HG03442 (cell line): ENCODE measurements at regions not wholly inside any gene's neighbourhood (a gene's known extent, or its start where the extent isn't known, plus 50 kb on each side); places are given as distances from the start of the nearest gene placed in this dataset.
"Not testable (repeated sequence)": the region's sequence is repeated elsewhere in the genome, so short reads cannot be mapped to it uniquely, and the experiment has no call there.

Source experiments
- ATAC-seq: cut with Tn5 transposase; IDR thresholded peaks from one replicate; pipeline ENCODE4 v1.9.1; 2021; ENCODE audit warnings: mild to moderate bottlenecking, moderate library complexity; ENCODE audit not compliant: unreplicated experiment

GRCh38 chr6:62889240-62889639, 322.0 kb upstream of the FKBP1C start:
- no peak for ATAC-seq

- no peak for ATAC-seq
Observed at GRCh38 chr6:62891065-62891647, 320.1 kb upstream of the FKBP1C start.

GRCh38 chr6:62894114-62894513, 317.2 kb upstream of the FKBP1C start:
- no peak for ATAC-seq

DNA sequence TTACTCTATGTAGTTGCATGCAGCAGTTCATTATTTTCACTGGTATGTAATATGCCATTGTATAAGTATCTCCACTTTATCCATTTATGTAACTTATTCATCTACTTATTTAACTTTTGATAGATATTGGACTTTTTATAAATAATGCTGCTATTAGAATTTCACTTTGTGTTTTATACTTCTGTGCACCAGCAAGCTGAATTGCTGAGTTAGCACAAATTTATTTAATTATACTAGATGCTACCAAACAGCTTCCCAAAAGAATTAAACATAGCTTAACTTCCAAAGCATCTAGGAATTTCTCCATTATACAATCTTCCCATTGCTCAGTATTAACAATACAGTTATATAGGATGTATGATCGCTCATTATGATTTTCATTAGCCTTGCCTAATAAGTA, 308.0 kb upstream of the FKBP1C start:
- no peak for ATAC-seq

- no peak for ATAC-seq
Observed at GRCh38 chr6:62904687-62905086, 306.6 kb upstream of the FKBP1C start.

DNA sequence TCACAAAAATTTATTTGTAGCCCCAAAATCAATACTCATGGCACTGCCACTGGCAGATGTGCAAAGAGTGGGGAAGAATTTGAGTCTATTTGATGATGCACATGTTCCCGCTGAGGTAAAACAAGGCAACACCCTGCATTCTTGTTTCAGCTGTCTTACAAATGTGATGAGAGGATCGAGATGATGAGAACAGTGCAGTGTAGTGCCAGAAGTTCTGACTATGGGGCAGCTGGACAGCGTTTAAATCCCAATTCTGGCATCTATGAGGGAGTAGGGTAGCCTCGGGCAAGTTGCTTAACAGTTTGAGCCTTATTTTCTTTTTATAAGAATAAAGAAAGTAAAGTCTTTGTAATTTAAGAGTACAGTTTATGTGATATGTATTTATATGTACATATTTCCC, 296.7 kb upstream of the FKBP1C start:
- no peak for ATAC-seq

DNA sequence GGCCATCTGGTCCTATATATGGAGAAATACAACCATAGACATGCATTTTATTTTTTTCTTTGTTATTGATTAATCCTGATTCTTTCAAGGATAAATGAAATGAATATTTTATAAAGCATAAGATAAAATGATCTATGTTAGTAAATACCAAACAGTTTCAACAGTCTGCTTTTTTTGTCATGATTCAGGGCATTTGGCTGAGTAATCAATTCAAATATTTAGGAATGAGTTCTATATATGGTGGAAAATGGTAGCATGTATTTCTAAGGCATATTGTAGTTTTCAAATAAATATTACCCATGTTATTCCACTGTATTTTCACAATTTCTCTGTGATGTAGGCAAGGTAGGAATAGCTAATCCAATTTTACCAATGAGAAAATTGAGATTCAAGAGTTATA, 287.5 kb upstream of the FKBP1C start:
- no peak for ATAC-seq

DNA sequence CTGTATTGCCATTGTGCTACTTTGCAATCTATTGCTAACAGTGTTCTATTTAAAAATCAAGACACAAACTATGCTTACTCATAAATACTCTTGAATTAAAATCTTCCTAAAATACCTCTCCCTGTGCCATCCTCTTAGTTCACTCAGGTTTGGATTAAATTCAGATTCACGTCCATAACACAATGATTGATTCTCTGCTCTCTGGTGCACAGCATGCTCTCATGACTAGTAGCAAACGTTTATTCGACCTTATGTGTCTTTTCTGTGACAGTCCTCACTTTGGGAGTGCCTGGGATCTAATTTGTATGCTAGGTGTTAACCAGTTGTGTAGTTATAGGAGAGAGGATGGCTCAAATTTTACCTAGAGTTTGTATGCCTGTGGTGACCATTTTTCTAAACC, 270.4 kb upstream of the FKBP1C start:
- no peak for ATAC-seq

- ATAC-seq: no peak
Observed at GRCh38 chr6:62942000-62942399, 269.3 kb upstream of the FKBP1C start.

- ATAC-seq: no peak
Observed at GRCh38 chr6:62968834-62969233, 242.4 kb upstream of the FKBP1C start.

DNA sequence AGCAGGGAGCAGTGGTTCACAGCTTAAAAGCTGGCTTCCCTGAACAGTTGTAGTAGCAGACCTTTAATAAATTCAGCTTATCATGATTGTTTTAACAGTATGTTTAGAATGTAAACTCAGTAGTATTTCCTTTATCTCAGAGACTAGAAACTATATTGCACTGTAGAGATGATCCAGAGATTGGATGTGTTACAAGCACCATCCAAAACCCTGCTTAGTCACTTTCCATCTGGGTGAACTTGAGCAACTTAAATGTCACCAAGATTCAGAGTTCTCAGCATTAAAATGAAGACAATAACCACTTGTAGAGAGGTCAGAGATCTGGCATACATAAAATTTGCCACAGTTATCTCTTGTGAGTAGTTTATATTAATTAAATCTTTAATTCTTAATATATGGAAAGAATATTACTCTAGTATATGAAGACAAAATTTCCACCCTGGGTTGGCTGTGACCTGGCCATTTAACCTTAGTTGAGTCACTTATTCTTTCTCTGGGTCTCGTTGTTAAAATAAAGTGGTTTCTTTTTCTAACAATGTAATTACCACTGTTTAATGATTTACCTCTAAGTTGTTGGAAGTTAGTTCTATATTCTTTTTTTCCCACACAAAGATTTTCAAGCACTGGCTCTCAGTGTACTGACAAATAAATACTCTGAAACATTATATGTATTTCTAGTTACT, 239.2 kb upstream of the FKBP1C start:
- no peak for ATAC-seq

GRCh38 chr6:62974452-62974851, 236.8 kb upstream of the FKBP1C start:
- ATAC-seq: peak; percentile 60

GRCh38 chr6:62976566-62976965, 234.7 kb upstream of the FKBP1C start:
- no peak for ATAC-seq

DNA sequence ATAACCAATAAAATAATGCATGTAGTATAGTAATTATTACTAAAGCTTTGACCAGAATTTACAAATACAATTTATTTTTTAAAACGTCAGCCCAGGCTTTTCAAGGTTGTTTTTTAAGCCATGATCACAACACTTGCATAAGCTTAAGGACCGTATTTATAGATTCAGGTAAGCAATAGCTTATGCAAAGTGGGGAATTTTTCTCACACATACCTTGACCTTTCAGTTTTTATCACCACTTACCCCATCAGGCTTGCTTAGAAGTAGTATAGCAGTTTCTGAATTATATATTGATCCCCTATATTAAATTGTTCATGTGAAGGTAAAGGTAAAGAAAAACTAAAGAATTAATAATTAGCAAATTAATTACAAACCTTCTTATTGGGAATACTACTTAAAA, 232.3 kb upstream of the FKBP1C start:
- ATAC-seq: no peak

DNA sequence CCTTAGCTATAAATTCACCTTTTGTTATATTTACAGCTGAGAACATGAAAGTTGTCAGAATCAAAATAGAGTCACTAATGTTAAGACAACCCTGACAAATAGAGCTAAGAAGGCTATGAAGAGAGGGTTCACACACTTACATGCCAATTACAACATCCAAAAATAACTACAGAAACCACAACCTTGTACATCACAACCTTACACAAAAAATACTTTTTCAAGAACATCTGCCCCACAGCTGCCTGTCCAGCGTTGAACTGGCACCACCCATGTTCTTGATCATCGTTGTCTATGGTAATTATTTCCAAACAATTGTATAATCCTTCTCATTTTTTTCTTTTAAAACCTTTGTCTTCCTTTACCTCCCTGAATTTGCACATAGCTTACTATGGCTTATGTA, 231.2 kb upstream of the FKBP1C start:
- no peak for ATAC-seq

- no peak for ATAC-seq
Observed at GRCh38 chr6:62980724-62981123, 230.5 kb upstream of the FKBP1C start.

DNA sequence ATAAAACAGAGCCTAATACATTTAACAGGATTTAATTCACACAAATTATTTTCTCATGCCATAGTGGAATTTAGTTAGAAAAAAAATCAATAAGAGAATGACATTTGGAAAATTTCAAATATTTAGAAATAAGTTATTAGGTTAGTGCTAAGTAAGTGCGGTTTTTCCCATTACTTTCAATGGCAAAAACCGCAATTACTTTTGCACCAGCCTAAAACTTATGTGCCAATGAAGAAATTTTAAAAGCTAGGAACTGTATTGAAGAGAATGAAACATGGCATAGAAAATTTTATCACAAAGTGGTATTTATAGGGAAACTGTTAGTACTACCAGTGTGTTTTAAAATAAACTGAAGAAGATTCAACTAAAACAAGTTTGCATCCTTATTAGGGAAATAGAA, 228.3 kb upstream of the FKBP1C start:
- no peak for ATAC-seq

DNA sequence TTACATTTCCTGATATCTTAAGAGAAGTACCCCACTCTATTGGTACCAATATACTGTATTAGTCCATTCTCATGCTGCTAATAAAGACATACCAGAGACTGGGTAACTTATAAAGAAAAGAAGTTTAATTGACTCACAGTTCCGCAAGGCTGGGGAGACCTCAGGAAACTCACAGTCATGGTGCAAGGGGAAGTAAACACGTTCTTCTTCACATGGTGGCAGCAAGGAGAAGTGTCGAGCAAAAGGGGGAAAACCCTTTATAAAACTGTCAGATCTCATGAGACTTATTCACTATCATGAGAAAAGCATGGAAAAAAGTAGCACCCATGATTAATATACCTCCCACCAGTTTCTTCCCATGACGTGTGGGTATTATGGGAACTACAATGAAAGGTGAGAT, 219.6 kb upstream of the FKBP1C start:
- ATAC-seq: not testable (repeated sequence)

- no peak for ATAC-seq
Observed at GRCh38 chr6:62993951-62994350, 217.3 kb upstream of the FKBP1C start.

DNA sequence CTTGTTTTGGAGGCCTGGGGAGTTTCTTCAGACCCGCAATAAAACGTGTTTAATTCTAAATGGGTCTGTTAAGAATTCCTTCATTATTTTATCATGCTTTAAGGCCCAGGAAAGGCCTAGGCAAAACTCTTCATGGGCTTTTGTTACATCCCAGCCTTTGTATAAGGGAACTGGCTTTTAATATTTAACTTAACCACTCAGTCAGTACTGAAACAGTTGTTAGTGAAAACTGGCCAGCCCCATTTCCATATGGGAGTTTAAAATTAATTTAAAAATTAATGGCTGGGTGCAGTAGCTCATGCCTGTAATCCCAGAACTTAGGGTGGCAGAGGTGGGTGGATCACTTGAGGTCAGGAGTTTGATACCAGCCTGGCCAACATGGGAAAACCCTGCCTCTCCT, 213.2 kb upstream of the FKBP1C start:
- ATAC-seq: no peak

- not testable (repeated sequence) for ATAC-seq
Observed at GRCh38 chr6:62999242-62999641, 212.0 kb upstream of the FKBP1C start.

DNA sequence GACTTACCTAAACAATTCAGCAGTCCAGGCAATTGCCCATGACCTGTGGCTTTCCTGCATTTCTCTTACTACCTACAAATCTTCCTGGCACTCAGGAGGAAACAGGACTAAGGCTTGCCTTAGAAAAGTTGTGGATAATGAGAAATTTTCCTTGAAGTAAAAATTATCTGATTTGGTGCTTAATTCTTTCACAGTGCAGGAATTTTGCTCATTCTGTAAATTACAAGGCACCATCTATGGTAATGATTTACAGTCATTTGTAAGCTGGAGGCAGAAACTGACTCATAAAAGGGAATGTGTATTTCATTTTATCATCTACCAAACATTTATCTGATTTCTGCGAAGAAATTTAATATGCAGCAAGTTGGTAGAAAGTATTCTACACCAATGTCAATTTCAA, 211.5 kb upstream of the FKBP1C start:
- ATAC-seq: no peak

- not testable (repeated sequence) for ATAC-seq
Observed at GRCh38 chr6:63006018-63006417, 205.3 kb upstream of the FKBP1C start.
